B cell (primary cell): ENCODE measurements at regions not wholly inside any gene's neighbourhood (a gene's known extent, or its start where the extent isn't known, plus 50 kb on each side); places are given as distances from the start of the nearest gene placed in this dataset.

Experiments
- ATAC-seq: fragments of 200-7000 bp; cut with Tn5 transposase; one replicate; pipeline ENCODE4 v1.10.0; 2021; ENCODE audit warnings: low read depth, mild to moderate bottlenecking, moderate number of reproducible peaks, moderate library complexity
- CTCF ChIA-PET: fragments of 350-600 bp; sonication (Branson Sonifier 250); formaldehyde crosslinking; loops from one replicate; lab custom pipeline; 2021; ENCODE audit warnings: antibody characterized with exemption, inconsistent platforms; lab: Charles Lee
- POLR2A ChIA-PET: fragments of 350-600 bp; sonication (Branson Sonifier 250); formaldehyde crosslinking; loops from one replicate; lab custom pipeline; 2021; ENCODE audit warnings: antibody characterized with exemption; lab: Charles Lee
- DNase-seq: peaks from one replicate; pipeline ENCODE4 v3.0.0; 2013
- H2AFZ ChIP-seq: 2 replicates; pipeline ENCODE4 v1.6.1; 2012; ENCODE audit warnings: mild to moderate bottlenecking, low read depth, low read length; ENCODE audit not compliant: insufficient read depth, poor library complexity, severe bottlenecking
- H3K27ac ChIP-seq, 2 donors: 1 replicate in 1 of 2; 2 replicates in 1 of 2; pipeline ENCODE4 v1.5.1; 2012 to 2013; ENCODE audit warnings: low read length in 2 of 2, mild to moderate bottlenecking in 2 of 2, moderate library complexity in 1 of 2
- H3K27me3 ChIP-seq, 4 experiments: fragments of 200-600 bp in 1 of 4; sonication (generic) in 1 of 4; replicated peaks in 1 of 4; 1 replicate in 2 of 4; 2 replicates in 2 of 4; pipeline versions ENCODE4 v1.6.1 to v1.7.0; 2013 to 2016; ENCODE audit warnings: low read length in 3 of 4, mild to moderate bottlenecking in 2 of 4, mixed read lengths in 1 of 4, moderate library complexity in 1 of 4; ENCODE audit not compliant: insufficient read depth in 4 of 4, control insufficient read depth in 3 of 4; ENCODE audit errors: control extremely low read depth in 1 of 4
- H3K36me3 ChIP-seq, 2 experiments: replicated peaks in 1 of 2; 1 replicate in 1 of 2; 2 replicates in 1 of 2; pipeline versions ENCODE4 v1.6.1 to v1.7.1; 2013; ENCODE audit warnings: low read length in 1 of 2; ENCODE audit not compliant: insufficient read depth in 2 of 2, control insufficient read depth in 1 of 2; ENCODE audit errors: control extremely low read depth in 1 of 2, extremely low read depth in 1 of 2
- H3K4me1 ChIP-seq, 2 donors: fragments of 200-600 bp in 1 of 2; sonication (generic) in 1 of 2; 1 replicate in 1 of 2; 2 replicates in 1 of 2; pipeline versions ENCODE4 v1.5.1 to v1.6.1; 2013 to 2017; ENCODE audit warnings: low read length in 2 of 2; ENCODE audit not compliant: control insufficient read depth in 2 of 2, insufficient read depth in 2 of 2
- H3K4me2 ChIP-seq: replicated peaks from 2 replicates; pipeline ENCODE3; 2012; ENCODE audit warnings: mild to moderate bottlenecking, low read depth, low read length; ENCODE audit not compliant: poor library complexity, severe bottlenecking
- H3K4me3 ChIP-seq, 5 experiments: fragments of 200-600 bp in 1 of 5; sonication (generic) in 1 of 5; 1 replicate in 3 of 5; 2 replicates in 2 of 5; pipeline versions ENCODE4 v1.5.1 to v1.7.0; 2011 to 2016; ENCODE audit warnings: low read length in 4 of 5, mild to moderate bottlenecking in 4 of 5, low read depth in 2 of 5, control low read depth in 1 of 5, moderate library complexity in 1 of 5; ENCODE audit not compliant: insufficient read depth in 1 of 5; ENCODE audit errors: control extremely low read depth in 1 of 5, extremely low read depth in 1 of 5
- H3K79me2 ChIP-seq: fragments of 200-600 bp; sonication (generic); one replicate; pipeline ENCODE4 v1.6.0; 2016; ENCODE audit warnings: low read length; ENCODE audit not compliant: control insufficient read depth, insufficient read depth
- H3K9ac ChIP-seq: fragments of 200-600 bp; sonication (generic); 2 replicates; pipeline ENCODE4 v1.6.1; 2017; ENCODE audit warnings: mild to moderate bottlenecking, low read length, moderate library complexity
- H3K9me3 ChIP-seq, 3 donors: one replicate each; pipeline versions ENCODE4 v1.6.1 to v1.7.1; 2013; ENCODE audit warnings: low read length in 2 of 3; ENCODE audit not compliant: control insufficient read depth in 2 of 3, insufficient read depth in 1 of 3; ENCODE audit errors: control extremely low read depth in 1 of 3
- H4K20me1 ChIP-seq: 2 replicates; pipeline ENCODE4 v1.6.0; 2012; ENCODE audit warnings: mild to moderate bottlenecking, low read length; ENCODE audit not compliant: insufficient read depth, control insufficient read depth, poor library complexity, severe bottlenecking
- H3K27ac Mint-ChIP-seq: one replicate; pipeline ENCODE4 v1.8.0; 2021; ENCODE audit warnings: mixed read lengths
- H3K27me3 Mint-ChIP-seq: one replicate; pipeline ENCODE4 v1.8.0; 2021; ENCODE audit warnings: mixed read lengths
- H3K4me1 Mint-ChIP-seq: one replicate; pipeline ENCODE4 v1.8.0; 2021; ENCODE audit warnings: mixed read lengths
- H3K4me3 Mint-ChIP-seq: one replicate; pipeline ENCODE4 v1.8.0; 2021; ENCODE audit warnings: mixed read lengths
- H3K9me3 Mint-ChIP-seq: one replicate; pipeline ENCODE4 v1.8.0; 2022; ENCODE audit warnings: mixed read lengths; ENCODE audit not compliant: insufficient read depth
- CTCF ChIP-seq: fragments of 200-600 bp; IDR thresholded peaks from one replicate; pipeline ENCODE4 v1.8.0; 2022; ENCODE audit warnings: antibody characterized with exemption, mild to moderate bottlenecking
- EZH2 ChIP-seq: IDR thresholded peaks from 2 replicates; pipeline ENCODE4 v1.6.1; 2012; ENCODE audit warnings: borderline replicate concordance, low read depth, mild to moderate bottlenecking, moderate library complexity, low read length; ENCODE audit not compliant: insufficient read depth, poor library complexity, severe bottlenecking
- WGBS: methylation state at CpG from one replicate; pipeline ENCODE4 v1.1.5; 2013; ENCODE audit warnings: missing lambda C conversion rate; ENCODE audit not compliant: insufficient coverage; 5-methylcytosine and 5-hydroxymethylcytosine counted together
- intact Hi-C: fragments of 100-400 bp; cut with micrococcal nuclease; formaldehyde crosslinking; loops from one replicate; pipeline ENCODE4 v1.10.0; 2022

GRCh38 chr3:181174676-181175233 is 185.2 kb upstream of the DNAJC19 start:
- intact Hi-C loops, result no loop called here
- Histone ChIP-seq H3K4me2 (no peak overlapping the region), H3K4me1 (no peaks in the 10 kb centered on the region), H3K4me3 (no peak overlapping the region), H3K36me3 (no peaks in the 10 kb centered on the region), H3K9me3 (no peaks in the 10 kb centered on the region), H4K20me1 (no peaks in the 10 kb centered on the region), H3K9ac (no peak overlapping the region), H2AFZ (no peak overlapping the region), H3K79me2 (no peaks in the 10 kb centered on the region), H3K27me3 (no peaks in the 10 kb centered on the region), H3K27ac (no peak overlapping the region)
- H3K9me3 Mint-ChIP-seq, result no peaks in the 10 kb centered on the region
- WGBS, result 90% methylated on average over 2 of the region's 4 CpGs
- H3K4me3 Mint-ChIP-seq, result no peak overlapping the region
- no peak overlapping the region for H3K27ac Mint-ChIP-seq
- peaks cover 3% of the 10 kb centered on the region for H3K27me3 Mint-ChIP-seq
- CTCF ChIA-PET, result interaction anchor here (0.6 kb wide), 1 partner anchor 152 kb away, joined by 3 read pairs; no protein-coding TSS in a partner anchor
- no peaks in the 10 kb centered on the region for H3K4me1 Mint-ChIP-seq
- DNase-seq (no peak), ATAC-seq (no peak)
- POLR2A ChIA-PET, result no interaction called here
- no peak for TF ChIP-seq CTCF
- no peak for TF ChIP-seq EZH2

DNA sequence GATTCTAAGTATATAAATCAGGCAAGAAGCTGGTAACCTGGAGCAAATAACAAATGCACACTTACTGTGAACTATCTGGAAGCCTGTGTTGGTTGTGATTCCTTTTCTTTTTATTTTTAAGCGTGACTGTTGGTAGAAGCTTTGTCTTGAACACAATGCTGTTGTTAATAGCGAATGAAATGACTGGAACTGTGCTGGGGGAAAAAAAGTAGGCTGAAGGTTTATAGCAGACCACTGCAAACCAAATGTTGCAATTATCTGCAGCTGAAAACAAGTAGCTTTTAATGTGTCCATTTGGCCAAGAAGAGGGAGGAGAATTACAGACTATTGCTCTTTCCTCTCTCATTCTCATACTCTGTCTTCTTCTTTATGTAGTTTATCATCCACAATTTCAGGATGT is 184.5 kb upstream of the DNAJC19 start:
- POLR2A ChIA-PET, result interaction anchor here (0.5 kb wide), 1 partner anchor 1520 kb away, joined by 5 read pairs; no protein-coding TSS in a partner anchor
- H3K9me3 Mint-ChIP-seq, result no peaks in the 10 kb centered on the region
- no peak overlapping the region for H2AFZ ChIP-seq

More for the DNA sequence above, 184.5 kb upstream of the DNAJC19 start:
- ATAC-seq (no peak), DNase-seq (no peak)
- Histone ChIP-seq H3K27ac (no peak overlapping the region), H3K9me3 (no peaks in the 10 kb centered on the region), H4K20me1 (no peaks in the 10 kb centered on the region), H3K79me2 (no peaks in the 10 kb centered on the region), H3K4me1 (no peaks in the 10 kb centered on the region), H3K27me3 (no peaks in the 10 kb centered on the region), H3K36me3 (no peaks in the 10 kb centered on the region), H3K4me2 (no peak overlapping the region), H3K9ac (no peak overlapping the region), H3K4me3 (no peak overlapping the region)
- Mint-ChIP-seq H3K27ac (no peak overlapping the region), H3K4me1 (no peaks in the 10 kb centered on the region), H3K27me3 (peaks cover 3% of the 10 kb centered on the region), H3K4me3 (no peak overlapping the region)
- TF ChIP-seq EZH2 (no peak), CTCF (no peak)
- intact Hi-C loops, result no loop called here
- CTCF ChIA-PET, result no interaction called here
- 71% methylated on average over 1 of the region's 2 CpGs for WGBS
